H9 (cell line): ENCODE measurements at regions not wholly inside any gene's neighbourhood (a gene's known extent, or its start where the extent isn't known, plus 50 kb on each side); places are given as distances from the start of the nearest gene placed in this dataset.

Source experiments
- DNase-seq: peaks from one replicate; pipeline ENCODE4 v3.0.0-alpha.2; 2017
- H2AFZ ChIP-seq: one replicate; pipeline ENCODE4 v1.6.1; 2013; ENCODE audit warnings: mild to moderate bottlenecking, low read length, control low read depth, moderate library complexity
- H2AK5ac ChIP-seq: 2 replicates; pipeline ENCODE4 v1.6.1; 2013; ENCODE audit warnings: low read length, control low read depth, mixed read lengths; ENCODE audit not compliant: insufficient read length
- H2BK120ac ChIP-seq: one replicate; pipeline ENCODE4 v1.6.1; 2013; ENCODE audit warnings: low read depth, mild to moderate bottlenecking, low read length, control low read depth, inconsistent platforms; ENCODE audit not compliant: poor library complexity, severe bottlenecking
- H2BK12ac ChIP-seq: 2 replicates; pipeline ENCODE4 v1.6.1; 2013; ENCODE audit warnings: low read length, control low read depth, mixed read lengths, low read depth; ENCODE audit not compliant: insufficient read length
- H2BK15ac ChIP-seq: 2 replicates; pipeline ENCODE4 v1.6.1; 2013; ENCODE audit warnings: low read depth, low read length, control low read depth
- H2BK20ac ChIP-seq: one replicate; pipeline ENCODE4 v1.6.1; 2013; ENCODE audit warnings: low read depth, mild to moderate bottlenecking, low read length, control low read depth, inconsistent platforms; ENCODE audit not compliant: poor library complexity, severe bottlenecking
- H2BK5ac ChIP-seq: 2 replicates; pipeline ENCODE4 v1.6.1; 2013; ENCODE audit warnings: low read length, control low read depth, mixed read lengths; ENCODE audit not compliant: insufficient read length
- H3K14ac ChIP-seq: 2 replicates; pipeline ENCODE4 v1.6.1; 2013; ENCODE audit warnings: low read length, control low read depth; ENCODE audit not compliant: insufficient read depth
- H3K18ac ChIP-seq: 2 replicates; pipeline ENCODE4 v1.6.1; 2013; ENCODE audit warnings: low read depth, mild to moderate bottlenecking, mixed read lengths, low read length, control low read depth; ENCODE audit not compliant: insufficient read length
- H3K23ac ChIP-seq: 2 replicates; pipeline ENCODE4 v1.6.1; 2013; ENCODE audit warnings: low read length, control low read depth, mixed read lengths, low read depth; ENCODE audit not compliant: insufficient read length
- H3K23me2 ChIP-seq: 2 replicates; pipeline ENCODE4 v1.6.1; 2013; ENCODE audit warnings: low read depth, mild to moderate bottlenecking, mixed read lengths, low read length, control low read depth; ENCODE audit not compliant: insufficient read length, poor library complexity, severe bottlenecking
- H3K27ac ChIP-seq: 2 replicates; pipeline ENCODE4 v1.5.1; 2013; ENCODE audit warnings: low read length, control low read depth, mixed read lengths, low read depth; ENCODE audit not compliant: insufficient read length
- H3K27me3 ChIP-seq: 2 replicates; pipeline ENCODE4 v1.6.1; 2013; ENCODE audit warnings: low read length, control low read depth, inconsistent platforms; ENCODE audit not compliant: insufficient read depth
- H3K4ac ChIP-seq: 2 replicates; pipeline ENCODE4 v1.6.1; 2013; ENCODE audit warnings: low read depth, mild to moderate bottlenecking, control low read depth, inconsistent platforms, low read length, moderate library complexity
- H3K4me1 ChIP-seq: 2 replicates; pipeline ENCODE4 v1.6.1; 2013; ENCODE audit warnings: low read length, control low read depth, inconsistent platforms; ENCODE audit not compliant: insufficient read depth
- H3K4me2 ChIP-seq: 2 replicates; pipeline ENCODE4 v1.6.1; 2013; ENCODE audit warnings: low read length, control low read depth, mixed read lengths; ENCODE audit not compliant: insufficient read length, insufficient read depth
- H3K56ac ChIP-seq: 2 replicates; pipeline ENCODE4 v1.6.1; 2013; ENCODE audit warnings: low read depth, mild to moderate bottlenecking, mixed read lengths, low read length, control low read depth; ENCODE audit not compliant: insufficient read length
- H3K79me1 ChIP-seq: 2 replicates; pipeline ENCODE4 v1.6.1; 2013; ENCODE audit warnings: low read depth, mild to moderate bottlenecking, moderate library complexity, low read length, control low read depth, inconsistent platforms; ENCODE audit not compliant: insufficient read depth, poor library complexity, severe bottlenecking
- H3K79me2 ChIP-seq: 2 replicates; pipeline ENCODE4 v1.6.1; 2013; ENCODE audit warnings: low read length, control low read depth, inconsistent platforms; ENCODE audit not compliant: insufficient read depth
- H3K9ac ChIP-seq: 2 replicates; pipeline ENCODE4 v1.6.1; 2013; ENCODE audit warnings: low read length, control low read depth, mixed read lengths; ENCODE audit not compliant: insufficient read length; ENCODE audit errors: extremely low read depth
- H3K9me3 ChIP-seq: one replicate; pipeline ENCODE4 v1.6.1; 2013; ENCODE audit warnings: low read depth, low read length, inconsistent platforms; ENCODE audit not compliant: control insufficient read depth
- H3T11ph ChIP-seq: one replicate; pipeline ENCODE4 v1.6.1; 2013; ENCODE audit warnings: mild to moderate bottlenecking, low read length, control low read depth, inconsistent platforms
- H4K20me1 ChIP-seq: one replicate; pipeline ENCODE4 v1.6.1; 2013; ENCODE audit not compliant: control insufficient read depth, insufficient read length, insufficient read depth
- H4K5ac ChIP-seq: 2 replicates; pipeline ENCODE4 v1.6.1; 2013; ENCODE audit warnings: low read depth, mild to moderate bottlenecking, mixed read lengths, low read length, control low read depth; ENCODE audit not compliant: insufficient read length
- H4K8ac ChIP-seq: replicated peaks from 2 replicates; pipeline ENCODE4 v1.6.1; 2013; ENCODE audit warnings: low read length, control low read depth, mixed read lengths, low read depth; ENCODE audit not compliant: insufficient read length
- H4K91ac ChIP-seq: 2 replicates; pipeline ENCODE4 v1.6.1; 2013; ENCODE audit warnings: low read depth, mild to moderate bottlenecking, moderate library complexity, mixed read lengths, low read length, control low read depth; ENCODE audit not compliant: insufficient read length
- H3K27ac Mint-ChIP-seq, 3 experiments: 2 replicates in 2 of 3; 3 replicates in 1 of 3; pipeline ENCODE4 v1.8.0; 2020 to 2021; ENCODE audit warnings: mixed read lengths in 3 of 3, mild to moderate bottlenecking in 1 of 3, moderate library complexity in 1 of 3
- H3K27me3 Mint-ChIP-seq: 2 replicates; pipeline ENCODE4 v1.8.0; 2021; ENCODE audit warnings: low read depth, mild to moderate bottlenecking, moderate library complexity, mixed read lengths
- H3K36me3 Mint-ChIP-seq, 3 experiments: 2 replicates in 2 of 3; 3 replicates in 1 of 3; pipeline ENCODE4 v1.8.0; 2020 to 2021; ENCODE audit warnings: low read depth in 3 of 3, mixed read lengths in 3 of 3; ENCODE audit not compliant: insufficient read depth in 1 of 3
- H3K4me1 Mint-ChIP-seq, 2 experiments: 2 replicates each; pipeline ENCODE4 v1.8.0; 2020; ENCODE audit warnings: mixed read lengths in 2 of 2
- H3K4me3 Mint-ChIP-seq, 2 experiments: 2 replicates in 1 of 2; 3 replicates in 1 of 2; pipeline ENCODE4 v1.8.0; 2020 to 2021; ENCODE audit warnings: mild to moderate bottlenecking in 2 of 2, mixed read lengths in 2 of 2, moderate library complexity in 1 of 2
- H3K9me3 Mint-ChIP-seq, 2 experiments: 2 replicates in 1 of 2; 3 replicates in 1 of 2; pipeline ENCODE4 v1.8.0; 2020; ENCODE audit warnings: mild to moderate bottlenecking in 2 of 2, mixed read lengths in 2 of 2, moderate library complexity in 1 of 2
- WGBS: extraction: QIAGEN DNeasy Blood & Tissue Kit; methylation state at CpG from one replicate; pipeline ENCODE4 v1.1.7; 2013; ENCODE audit warnings: missing lambda C conversion rate, low lambda C conversion rate, mixed read lengths; ENCODE audit not compliant: insufficient read length; ENCODE audit errors: extremely low coverage; 5-methylcytosine and 5-hydroxymethylcytosine counted together
- TF ChIP-seq, protein P1 (sequence below): fragments of 200-600 bp; sonication (generic); conservative IDR thresholded peaks from 3 replicates; pipeline ENCODE4 v1.8.0; 2021; ENCODE audit warnings: antibody characterized with exemption, mild to moderate bottlenecking

DNA sequence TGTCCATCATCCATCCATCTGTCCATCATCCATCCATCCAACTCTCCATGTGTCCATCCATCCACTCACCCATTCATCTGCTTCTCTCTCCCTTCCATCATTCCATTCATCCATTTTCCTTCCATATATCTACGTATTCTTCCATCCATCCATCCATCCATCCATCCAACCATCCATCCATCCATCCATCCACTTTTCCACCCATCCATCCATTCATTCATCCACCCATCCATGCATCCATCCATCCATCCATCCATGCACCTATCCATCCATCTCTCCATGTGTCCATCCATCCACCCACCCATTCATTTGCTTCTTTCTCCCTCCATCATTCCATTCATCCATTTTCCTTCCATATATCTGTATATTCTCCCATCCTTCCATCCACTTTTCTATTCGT lies 214.0 kb upstream of the RTL1 start:
- no peaks in the 10 kb centered on the region for H3K27me3 ChIP-seq
- H3K9me3 ChIP-seq = no peaks in the 10 kb centered on the region
- no peak overlapping the region for H2BK20ac ChIP-seq
- H3K4me2 ChIP-seq = no peak overlapping the region
- H3K27ac ChIP-seq = no peak overlapping the region
- H3K56ac ChIP-seq = no peak overlapping the region
- no peak overlapping the region for H3K18ac ChIP-seq
- no peak overlapping the region for H2BK5ac ChIP-seq
- no peak overlapping the region for H2BK12ac ChIP-seq
- H2AK5ac ChIP-seq = no peak overlapping the region
- no peak overlapping the region for H3K23ac ChIP-seq
- no peak overlapping the region for H3K14ac ChIP-seq
- H4K20me1 ChIP-seq = no peaks in the 10 kb centered on the region
- no peaks in the 10 kb centered on the region for H3K23me2 ChIP-seq
- no peak overlapping the region for H3T11ph ChIP-seq
- H3K9ac ChIP-seq = no peak overlapping the region
- no peak overlapping the region for H2BK120ac ChIP-seq
- TF ChIP-seq, protein P1, sequence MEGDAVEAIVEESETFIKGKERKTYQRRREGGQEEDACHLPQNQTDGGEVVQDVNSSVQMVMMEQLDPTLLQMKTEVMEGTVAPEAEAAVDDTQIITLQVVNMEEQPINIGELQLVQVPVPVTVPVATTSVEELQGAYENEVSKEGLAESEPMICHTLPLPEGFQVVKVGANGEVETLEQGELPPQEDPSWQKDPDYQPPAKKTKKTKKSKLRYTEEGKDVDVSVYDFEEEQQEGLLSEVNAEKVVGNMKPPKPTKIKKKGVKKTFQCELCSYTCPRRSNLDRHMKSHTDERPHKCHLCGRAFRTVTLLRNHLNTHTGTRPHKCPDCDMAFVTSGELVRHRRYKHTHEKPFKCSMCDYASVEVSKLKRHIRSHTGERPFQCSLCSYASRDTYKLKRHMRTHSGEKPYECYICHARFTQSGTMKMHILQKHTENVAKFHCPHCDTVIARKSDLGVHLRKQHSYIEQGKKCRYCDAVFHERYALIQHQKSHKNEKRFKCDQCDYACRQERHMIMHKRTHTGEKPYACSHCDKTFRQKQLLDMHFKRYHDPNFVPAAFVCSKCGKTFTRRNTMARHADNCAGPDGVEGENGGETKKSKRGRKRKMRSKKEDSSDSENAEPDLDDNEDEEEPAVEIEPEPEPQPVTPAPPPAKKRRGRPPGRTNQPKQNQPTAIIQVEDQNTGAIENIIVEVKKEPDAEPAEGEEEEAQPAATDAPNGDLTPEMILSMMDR = no peak
- Mint-ChIP-seq H3K27ac (no peak overlapping the region), H3K9me3 (peaks cover 0 to 4% of the 10 kb centered on the region in 2 experiments; a peak in 1 of 5 replicates), H3K4me1 (peaks cover 21 to 22% of the 10 kb centered on the region in 2 experiments), H3K36me3 (no peaks in the 10 kb centered on the region; a peak in 1 of 7 replicates), H3K4me3 (no peak overlapping the region; a peak in 1 of 5 replicates), H3K27me3 (peaks cover 26% of the 10 kb centered on the region)
- no peak overlapping the region for H4K5ac ChIP-seq
- H3K79me1 ChIP-seq = no peaks in the 10 kb centered on the region
- no peak overlapping the region for H2BK15ac ChIP-seq
- 97% methylated on average over 2 of the region's 2 CpGs for WGBS
- DNase-seq = no peak
- H3K4ac ChIP-seq = no peak overlapping the region
- H3K4me1 ChIP-seq = no peaks in the 10 kb centered on the region
- no peak overlapping the region for H2AFZ ChIP-seq
- no peak overlapping the region for H4K8ac ChIP-seq
- no peaks in the 10 kb centered on the region for H3K79me2 ChIP-seq
- H4K91ac ChIP-seq = no peak overlapping the region
